CD4-positive, alpha-beta T cell (primary cell): ENCODE measurements at regions not wholly inside any gene's neighbourhood (a gene's known extent, or its start where the extent isn't known, plus 50 kb on each side); places are given as distances from the start of the nearest gene placed in this dataset.
A peak's percentile ranks its signal among the peaks of the same experiment; 100 is the strongest.

Source experiments
- ATAC-seq: fragments of 200-7000 bp; cut with Tn5 transposase; one replicate; pipeline ENCODE4 v1.10.0; 2022; ENCODE audit warnings: mild to moderate bottlenecking; ENCODE audit not compliant: poor library complexity
- CTCF ChIA-PET: fragments of 350-600 bp; sonication (Branson Sonifier 250); formaldehyde crosslinking; loops from one replicate; lab custom pipeline; 2021; ENCODE audit warnings: antibody characterized with exemption, inconsistent platforms; lab: Charles Lee
- POLR2A ChIA-PET: fragments of 350-600 bp; sonication (Branson Sonifier 250); formaldehyde crosslinking; loops from one replicate; lab custom pipeline; 2021; ENCODE audit warnings: antibody characterized with exemption, inconsistent platforms; lab: Charles Lee
- DNase-seq, 14 experiments: peaks; one replicate each; pipeline ENCODE4 v3.0.0-alpha.2; 2013 to 2020; ENCODE audit warnings: mixed read lengths in 2 of 14
- H3K27ac ChIP-seq, 2 donors: one replicate each; pipeline versions ENCODE4 v1.5.1 to v1.7.0; 2013; ENCODE audit warnings: low read length in 2 of 2, low read depth in 1 of 2, mild to moderate bottlenecking in 1 of 2
- H3K27me3 ChIP-seq, 2 experiments: 1 replicate in 1 of 2; 2 replicates in 1 of 2; pipeline versions ENCODE4 v1.6.1 to v1.7.0; 2013; ENCODE audit warnings: low read length in 2 of 2, control low read depth in 1 of 2, mild to moderate bottlenecking in 1 of 2, moderate library complexity in 1 of 2; ENCODE audit not compliant: insufficient read depth in 2 of 2, control insufficient read depth in 1 of 2
- H3K36me3 ChIP-seq: one replicate; pipeline ENCODE4 v1.6.1; 2013; ENCODE audit warnings: low read length, control low read depth; ENCODE audit not compliant: insufficient read depth
- H3K4me1 ChIP-seq: one replicate; pipeline ENCODE4 v1.6.1; 2013; ENCODE audit warnings: low read length, control low read depth; ENCODE audit not compliant: insufficient read depth
- H3K4me3 ChIP-seq: one replicate; pipeline ENCODE4 v1.5.1; 2013; ENCODE audit warnings: mild to moderate bottlenecking, low read length, moderate library complexity
- H3K9me3 ChIP-seq, 2 experiments: 1 replicate in 1 of 2; 2 replicates in 1 of 2; pipeline versions ENCODE4 v1.6.1 to v1.7.0; 2013; ENCODE audit warnings: low read length in 2 of 2, mild to moderate bottlenecking in 2 of 2, control low read depth in 1 of 2, moderate library complexity in 1 of 2; ENCODE audit not compliant: control insufficient read depth in 1 of 2, insufficient read depth in 1 of 2
- H3K27ac Mint-ChIP-seq: one replicate; pipeline ENCODE4 v1.8.0; 2020; ENCODE audit warnings: mixed read lengths
- H3K27me3 Mint-ChIP-seq: one replicate; pipeline ENCODE4 v1.8.0; 2021; ENCODE audit warnings: mixed read lengths
- H3K36me3 Mint-ChIP-seq: one replicate; pipeline ENCODE4 v1.8.0; 2021; ENCODE audit warnings: low read depth, mixed read lengths
- H3K4me1 Mint-ChIP-seq: one replicate; pipeline ENCODE4 v1.8.0; 2021; ENCODE audit warnings: low read depth, mixed read lengths
- H3K4me3 Mint-ChIP-seq: one replicate; pipeline ENCODE4 v1.8.0; 2020; ENCODE audit warnings: mild to moderate bottlenecking, mixed read lengths
- H3K9me3 Mint-ChIP-seq: one replicate; pipeline ENCODE4 v1.8.0; 2020; ENCODE audit warnings: mixed read lengths
- intact Hi-C, 2 experiments: fragments of 100-400 bp; cut with DNase I in 1 of 2; cut with micrococcal nuclease in 1 of 2; formaldehyde crosslinking; loops; one replicate each; pipeline versions ENCODE4 v1.15.1 to v1.9.0; 2023 to 2025; cut with DNase I, micrococcal nuclease
- TF ChIP-seq, protein P1 (sequence below): fragments of 200-600 bp; IDR thresholded peaks from one replicate; pipeline ENCODE4 v1.8.0; 2022; ENCODE audit warnings: antibody characterized with exemption, mild to moderate bottlenecking

DNA sequence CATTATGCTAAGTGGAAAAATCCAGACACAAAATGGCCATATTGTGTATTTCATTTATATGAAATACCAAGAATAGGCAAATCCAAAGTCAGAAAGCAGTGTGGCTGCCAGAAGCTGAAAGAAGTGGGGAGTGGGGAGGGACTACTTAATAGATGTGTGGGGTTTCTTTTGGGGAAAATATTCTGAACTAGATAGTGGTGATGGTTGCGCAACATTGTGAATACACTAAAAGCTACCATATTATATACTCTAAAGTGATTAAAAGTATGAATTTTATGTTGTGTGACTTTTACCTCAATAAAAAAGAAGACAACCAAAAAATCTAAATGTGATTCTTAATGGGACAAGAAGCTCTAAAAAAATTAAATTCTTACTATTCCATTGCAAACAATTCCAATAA lies 272.6 kb downstream of the DAD1 start:
- H3K9me3 Mint-ChIP-seq: no peaks in the 10 kb centered on the region
- CTCF ChIA-PET: no interaction called here
- POLR2A ChIA-PET: no interaction called here

DNA sequence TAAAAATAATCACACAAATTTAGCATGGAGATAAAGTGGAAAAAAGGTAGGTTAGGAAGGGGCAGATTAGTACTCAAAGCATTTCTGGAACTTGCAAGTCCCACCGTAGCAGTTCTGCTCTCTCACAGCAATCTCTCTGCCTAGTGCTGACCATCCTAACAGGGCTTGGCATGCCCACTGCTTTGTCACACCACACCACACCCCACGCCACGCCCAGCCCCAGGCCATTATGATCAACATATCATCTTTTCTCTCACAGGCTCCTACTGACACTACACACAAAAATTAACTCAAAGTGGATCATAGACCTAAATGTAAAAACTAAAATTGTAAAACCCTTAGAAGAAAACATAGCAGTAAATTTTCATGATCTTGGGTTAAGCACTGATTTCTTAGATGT lies 273.7 kb downstream of the DAD1 start:
- Histone ChIP-seq H3K27me3 (no peaks in the 10 kb centered on the region), H3K36me3 (no peaks in the 10 kb centered on the region), H3K4me3 (no peak overlapping the region), H3K27ac (no peak overlapping the region), H3K4me1 (no peaks in the 10 kb centered on the region), H3K9me3 (no peaks in the 10 kb centered on the region)
- no peaks in the 10 kb centered on the region for H3K4me1 Mint-ChIP-seq
- H3K4me3 Mint-ChIP-seq: no peak overlapping the region
- CTCF ChIA-PET: interaction anchor here (1.0 kb wide), 1 partner anchor 255 kb away, joined by 3 read pairs; no protein-coding TSS in a partner anchor
- H3K9me3 Mint-ChIP-seq: no peaks in the 10 kb centered on the region
- ATAC-seq: no peak
- H3K27me3 Mint-ChIP-seq: no peaks in the 10 kb centered on the region
- POLR2A ChIA-PET: no interaction called here
- DNase-seq: no peak
- no peaks in the 10 kb centered on the region for H3K36me3 Mint-ChIP-seq
- H3K27ac Mint-ChIP-seq: no peak overlapping the region
- intact Hi-C loops: loop anchor here in 1 of 2 experiments (5.0 to 10.0 kb wide), 2 partner anchors 177 to 249 kb away; no protein-coding TSS in a partner anchor
- TF ChIP-seq, protein P1, sequence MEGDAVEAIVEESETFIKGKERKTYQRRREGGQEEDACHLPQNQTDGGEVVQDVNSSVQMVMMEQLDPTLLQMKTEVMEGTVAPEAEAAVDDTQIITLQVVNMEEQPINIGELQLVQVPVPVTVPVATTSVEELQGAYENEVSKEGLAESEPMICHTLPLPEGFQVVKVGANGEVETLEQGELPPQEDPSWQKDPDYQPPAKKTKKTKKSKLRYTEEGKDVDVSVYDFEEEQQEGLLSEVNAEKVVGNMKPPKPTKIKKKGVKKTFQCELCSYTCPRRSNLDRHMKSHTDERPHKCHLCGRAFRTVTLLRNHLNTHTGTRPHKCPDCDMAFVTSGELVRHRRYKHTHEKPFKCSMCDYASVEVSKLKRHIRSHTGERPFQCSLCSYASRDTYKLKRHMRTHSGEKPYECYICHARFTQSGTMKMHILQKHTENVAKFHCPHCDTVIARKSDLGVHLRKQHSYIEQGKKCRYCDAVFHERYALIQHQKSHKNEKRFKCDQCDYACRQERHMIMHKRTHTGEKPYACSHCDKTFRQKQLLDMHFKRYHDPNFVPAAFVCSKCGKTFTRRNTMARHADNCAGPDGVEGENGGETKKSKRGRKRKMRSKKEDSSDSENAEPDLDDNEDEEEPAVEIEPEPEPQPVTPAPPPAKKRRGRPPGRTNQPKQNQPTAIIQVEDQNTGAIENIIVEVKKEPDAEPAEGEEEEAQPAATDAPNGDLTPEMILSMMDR: no peak

More for the DNA sequence above, 272.6 kb downstream of the DAD1 start:
- Mint-ChIP-seq H3K27me3 (no peaks in the 10 kb centered on the region), H3K4me1 (no peaks in the 10 kb centered on the region), H3K27ac (no peak overlapping the region), H3K36me3 (no peaks in the 10 kb centered on the region), H3K4me3 (no peak overlapping the region)
- DNase-seq: no peak
- H3K4me3 ChIP-seq: no peak overlapping the region
- no peaks in the 10 kb centered on the region for H3K9me3 ChIP-seq
- H3K27me3 ChIP-seq: no peaks in the 10 kb centered on the region
- H3K4me1 ChIP-seq: no peaks in the 10 kb centered on the region
- TF ChIP-seq, protein P1: no peak
- no peak for ATAC-seq
- no peak overlapping the region for H3K27ac ChIP-seq
- intact Hi-C loops: loop anchor here in 1 of 2 experiments (5.0 to 10.0 kb wide), 2 partner anchors 176 to 248 kb away; no protein-coding TSS in a partner anchor
- no peaks in the 10 kb centered on the region for H3K36me3 ChIP-seq

DNA sequence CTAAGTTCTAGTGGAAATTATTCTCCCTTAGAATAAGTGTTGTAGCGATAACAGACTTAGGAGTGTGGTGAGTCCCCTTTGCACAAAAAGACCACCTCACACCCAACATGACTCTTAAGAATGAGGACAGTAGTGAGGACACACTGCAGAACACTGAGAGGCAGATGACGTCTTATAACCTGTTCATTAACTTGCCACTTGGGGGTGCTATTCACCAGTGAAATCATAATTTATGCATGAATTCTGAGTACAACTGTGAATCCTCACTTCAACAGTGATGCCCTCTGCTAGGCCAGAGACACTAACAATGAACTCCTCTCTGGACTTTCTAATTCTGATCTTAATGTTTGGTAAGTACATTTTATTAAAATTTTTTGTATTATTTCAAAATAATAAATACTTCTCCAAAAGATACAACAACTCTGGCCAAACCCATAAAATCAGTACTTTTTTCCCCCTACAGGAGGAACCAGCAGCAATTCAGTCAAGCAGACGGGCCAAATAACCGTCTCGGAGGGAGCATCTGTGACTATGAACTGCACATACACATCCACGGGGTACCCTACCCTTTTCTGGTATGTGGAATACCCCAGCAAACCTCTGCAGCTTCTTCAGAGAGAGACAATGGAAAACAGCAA lies 274.7 kb downstream of the DAD1 start:
- TF ChIP-seq, protein P1: no peak
- no peaks in the 10 kb centered on the region for H3K27me3 Mint-ChIP-seq
- CTCF ChIA-PET: interaction anchor here (1.0 kb wide), 1 partner anchor 256 kb away, joined by 3 read pairs; no protein-coding TSS in a partner anchor
- peak overlapping the region; percentile 48 for H3K4me3 Mint-ChIP-seq
- Histone ChIP-seq H3K9me3 (no peaks in the 10 kb centered on the region), H3K27me3 (no peaks in the 10 kb centered on the region), H3K4me3 (no peak overlapping the region), H3K27ac (no peak overlapping the region), H3K36me3 (no peaks in the 10 kb centered on the region), H3K4me1 (no peaks in the 10 kb centered on the region)
- no peaks in the 10 kb centered on the region for H3K9me3 Mint-ChIP-seq
- intact Hi-C loops: loop anchor here in 1 of 2 experiments (10.0 kb wide), 1 partner anchor 250 kb away; no protein-coding TSS in a partner anchor
- peak overlapping the region; percentile 44 for H3K27ac Mint-ChIP-seq
- peak in 4 of 14 experiments; percentile 2 to 54 (median 46) for DNase-seq
- POLR2A ChIA-PET: no interaction called here
- no peaks in the 10 kb centered on the region for H3K36me3 Mint-ChIP-seq
- no peaks in the 10 kb centered on the region for H3K4me1 Mint-ChIP-seq
- ATAC-seq: peak; percentile 48
